NCI-H82 treated with DMSO at 0.1 percent for 48 hours (cell line): ENCODE measurements at regions not wholly inside any gene's neighbourhood (a gene's known extent, or its start where the extent isn't known, plus 50 kb on each side); places are given as distances from the start of the nearest gene placed in this dataset.
A peak's percentile ranks its signal among the peaks of the same experiment; 100 is the strongest.

ENCODE experiments used
- DNase-seq: peaks from one replicate; lab custom pipeline; 2025; ENCODE audit not compliant: unreplicated experiment; lab: John Stamatoyannopoulos, UW

- no peak for DNase-seq
These were observed 657.6 kb upstream of the ZNF608 start for GRCh38 chr5:125404056-125404455.

- DNase-seq = peak; percentile 29
These were observed 662.2 kb upstream of the ZNF608 start for GRCh38 chr5:125408448-125409233.

GRCh38 chr5:125409234-125409860 is 662.9 kb upstream of the ZNF608 start:
- DNase-seq = no peak

GRCh38 chr5:125409861-125410536 is 663.6 kb upstream of the ZNF608 start:
- DNase-seq = peak; percentile 82

GRCh38 chr5:125410537-125411070 is 664.2 kb upstream of the ZNF608 start:
- no peak for DNase-seq

- DNase-seq = no peak
These were observed 664.8 kb upstream of the ZNF608 start for GRCh38 chr5:125411071-125411743.

- DNase-seq = peak; percentile 36
These were observed 665.5 kb upstream of the ZNF608 start for GRCh38 chr5:125411744-125412560.

GRCh38 chr5:125412561-125413495 is 666.4 kb upstream of the ZNF608 start:
- DNase-seq = peak; percentile 89

GRCh38 chr5:125413496-125414274 is 667.2 kb upstream of the ZNF608 start:
- DNase-seq = peak; percentile 48

- no peak for DNase-seq
These were observed 668.7 kb upstream of the ZNF608 start for GRCh38 chr5:125415126-125415525.

GRCh38 chr5:125416055-125416454 is 669.6 kb upstream of the ZNF608 start:
- no peak for DNase-seq

- no peak for DNase-seq
These were observed 674.6 kb upstream of the ZNF608 start for GRCh38 chr5:125421006-125421405.

GRCh38 chr5:125422342-125422741 is 675.9 kb upstream of the ZNF608 start:
- DNase-seq = no peak

GRCh38 chr5:125424402-125425141 is 678.1 kb upstream of the ZNF608 start:
- DNase-seq = peak; percentile 86

- no peak for DNase-seq
These were observed 683.1 kb upstream of the ZNF608 start for GRCh38 chr5:125429498-125429897.

- DNase-seq = no peak
These were observed 687.0 kb upstream of the ZNF608 start for GRCh38 chr5:125433457-125433856.

- peak; percentile 24 for DNase-seq
These were observed 692.8 kb upstream of the ZNF608 start for GRCh38 chr5:125439243-125439642.

- DNase-seq = no peak
These were observed 694.5 kb upstream of the ZNF608 start for GRCh38 chr5:125440905-125441304.
